RWPE2 (cell line): ENCODE measurements at regions not wholly inside any gene's neighbourhood (a gene's known extent, or its start where the extent isn't known, plus 50 kb on each side); places are given as distances from the start of the nearest gene placed in this dataset.

Experiments
- ATAC-seq: fragments of 200-7000 bp; cut with Tn5 transposase; 3 replicates; pipeline ENCODE4 v1.9.1; 2021; ENCODE audit warnings: low read depth
- DNase-seq: peaks from one replicate; pipeline ENCODE4 v3.0.0-alpha.2; 2020; ENCODE audit warnings: low spot score
- H3K27ac ChIP-seq: fragments of 450-650 bp; 2 replicates; pipeline ENCODE4 v1.5.1; 2017; ENCODE audit warnings: mild to moderate bottlenecking; ENCODE audit not compliant: poor library complexity, severe bottlenecking
- H3K27me3 ChIP-seq: fragments of 250-450 bp; sonication (Bioruptor Pico); 2 replicates; pipeline ENCODE4 v1.5.1; 2021; ENCODE audit warnings: mild to moderate bottlenecking, moderate library complexity; ENCODE audit not compliant: insufficient read depth, poor library complexity, severe bottlenecking
- H3K36me3 ChIP-seq: fragments of 250-450 bp; sonication (Bioruptor Pico); 2 replicates; pipeline ENCODE4 v1.5.1; 2020; ENCODE audit warnings: low read depth, mild to moderate bottlenecking, moderate library complexity
- H3K4me1 ChIP-seq: fragments of 250-450 bp; sonication (Bioruptor Pico); 2 replicates; pipeline ENCODE4 v1.5.1; 2021; ENCODE audit warnings: mild to moderate bottlenecking, moderate library complexity; ENCODE audit not compliant: insufficient read depth, poor library complexity, severe bottlenecking
- H3K4me3 ChIP-seq: fragments of 250-450 bp; sonication (Bioruptor Pico); 2 replicates; pipeline ENCODE4 v1.5.1; 2021; ENCODE audit warnings: mild to moderate bottlenecking, moderate library complexity; ENCODE audit not compliant: severe bottlenecking
- H3K9me3 ChIP-seq: fragments of 250-450 bp; sonication (Bioruptor Pico); 2 replicates; pipeline ENCODE4 v1.5.1; 2021; ENCODE audit warnings: mild to moderate bottlenecking, moderate library complexity; ENCODE audit not compliant: severe bottlenecking
- CTCF ChIP-seq: fragments of 450-650 bp; IDR thresholded peaks from one replicate; pipeline ENCODE4 v1.5.1; 2017; ENCODE audit warnings: mild to moderate bottlenecking, moderate library complexity; ENCODE audit not compliant: poor library complexity, severe bottlenecking

- no peak overlapping the region for H3K4me3 ChIP-seq
- no peaks in the 10 kb centered on the region for H3K9me3 ChIP-seq
- H3K36me3 ChIP-seq = no peaks in the 10 kb centered on the region
- no peak overlapping the region for H3K27ac ChIP-seq
- no peaks in the 10 kb centered on the region for H3K4me1 ChIP-seq
- DNase-seq (peak; percentile 16), ATAC-seq (no peak)
- peaks cover 9% of the 10 kb centered on the region for H3K27me3 ChIP-seq
- TF ChIP-seq CTCF = no peak
Measured at GRCh38 chr10:130774871-130775270, 536.6 kb downstream of the TCERG1L start.

- Histone ChIP-seq H3K36me3 (no peaks in the 10 kb centered on the region), H3K9me3 (no peaks in the 10 kb centered on the region), H3K4me1 (no peaks in the 10 kb centered on the region), H3K27ac (no peak overlapping the region), H3K4me3 (no peak overlapping the region), H3K27me3 (peaks cover 9% of the 10 kb centered on the region)
- ATAC-seq = no peak
- peak; percentile 33 for DNase-seq
- TF ChIP-seq CTCF = no peak
Measured at GRCh38 chr10:130775311-130775710, 536.2 kb downstream of the TCERG1L start.

GRCh38 chr10:130776724-130777123, 534.8 kb downstream of the TCERG1L start:
- Histone ChIP-seq H3K27me3 (peaks cover 9% of the 10 kb centered on the region), H3K36me3 (no peaks in the 10 kb centered on the region), H3K27ac (no peak overlapping the region), H3K9me3 (no peaks in the 10 kb centered on the region), H3K4me1 (no peaks in the 10 kb centered on the region), H3K4me3 (no peak overlapping the region)
- no peak for ATAC-seq
- DNase-seq = peak; percentile 1
- no peak for TF ChIP-seq CTCF

GRCh38 chr10:130777507-130778165, 533.9 kb downstream of the TCERG1L start:
- ATAC-seq (no peak), DNase-seq (peak; percentile 20)
- Histone ChIP-seq H3K36me3 (no peaks in the 10 kb centered on the region), H3K4me3 (no peak overlapping the region), H3K4me1 (no peaks in the 10 kb centered on the region), H3K9me3 (no peaks in the 10 kb centered on the region), H3K27ac (no peak overlapping the region), H3K27me3 (peaks cover 9% of the 10 kb centered on the region)
- TF ChIP-seq CTCF = no peak

- H3K27me3 ChIP-seq = peaks cover 9% of the 10 kb centered on the region
Measured at GRCh38 chr10:130778166-130778545, 533.4 kb downstream of the TCERG1L start.

More at GRCh38 chr10:130778166-130778545, 533.4 kb downstream of the TCERG1L start:
- Histone ChIP-seq H3K4me3 (no peak overlapping the region), H3K9me3 (no peaks in the 10 kb centered on the region), H3K27ac (no peak overlapping the region), H3K36me3 (no peaks in the 10 kb centered on the region), H3K4me1 (no peaks in the 10 kb centered on the region)
- TF ChIP-seq CTCF = no peak
- ATAC-seq (no peak), DNase-seq (peak; percentile 25)
